Eye (tissue), 1 donor: ENCODE measurements at regions not wholly inside any gene's neighbourhood (a gene's known extent, or its start where the extent isn't known, plus 50 kb on each side); places are given as distances from the start of the nearest gene placed in this dataset.
A peak's percentile ranks its signal among the peaks of the same experiment; 100 is the strongest.
"Not testable (repeated sequence)": the region's sequence is repeated elsewhere in the genome, so short reads cannot be mapped to it uniquely, and the experiment has no call there.

ENCODE experiments used
- DNase-seq: peaks from one replicate; pipeline ENCODE4 v3.0.0-alpha.2; 2015

- DNase-seq = not testable (repeated sequence)
These were observed 215.4 kb downstream of the TBC1D2B start for GRCh38 chr15:77861997-77862635.

GRCh38 chr15:77860071-77860691 is 217.3 kb downstream of the TBC1D2B start:
- DNase-seq = peak; percentile 56

- DNase-seq = no peak
These were observed 217.9 kb downstream of the TBC1D2B start for GRCh38 chr15:77859491-77860060.

GRCh38 chr15:77858792-77859490 is 218.6 kb downstream of the TBC1D2B start:
- no peak for DNase-seq

GRCh38 chr15:77857419-77857818 is 220.1 kb downstream of the TBC1D2B start:
- DNase-seq = no peak

- DNase-seq = no peak
These were observed 220.7 kb downstream of the TBC1D2B start for GRCh38 chr15:77856705-77857346.

- DNase-seq = no peak
These were observed 221.6 kb downstream of the TBC1D2B start for GRCh38 chr15:77855871-77856270.

- DNase-seq = no peak
These were observed 222.3 kb upstream of the LINGO1 start for GRCh38 chr15:77854980-77855379.

GRCh38 chr15:77853910-77854309 is 221.2 kb upstream of the LINGO1 start:
- no peak for DNase-seq

- no peak for DNase-seq
These were observed 220.3 kb upstream of the LINGO1 start for GRCh38 chr15:77853008-77853328.

GRCh38 chr15:77852241-77853007 is 219.7 kb upstream of the LINGO1 start:
- no peak for DNase-seq

- DNase-seq = peak; percentile 64
These were observed 219.0 kb upstream of the LINGO1 start for GRCh38 chr15:77851691-77852090.

GRCh38 chr15:77851086-77851485 is 218.4 kb upstream of the LINGO1 start:
- no peak for DNase-seq

GRCh38 chr15:77846986-77847385 is 214.3 kb upstream of the LINGO1 start:
- DNase-seq = no peak

GRCh38 chr15:77846360-77846759 is 213.6 kb upstream of the LINGO1 start:
- DNase-seq = no peak

- DNase-seq = no peak
These were observed 212.2 kb upstream of the LINGO1 start for GRCh38 chr15:77844798-77845446.

GRCh38 chr15:77843546-77843945 is 210.8 kb upstream of the LINGO1 start:
- DNase-seq = no peak

GRCh38 chr15:77840991-77841775 is 208.5 kb upstream of the LINGO1 start:
- no peak for DNase-seq

GRCh38 chr15:77839970-77840905 is 207.5 kb upstream of the LINGO1 start:
- no peak for DNase-seq

GRCh38 chr15:77839456-77839855 is 206.7 kb upstream of the LINGO1 start:
- DNase-seq = no peak
